Lung (tissue), 11 donors: ENCODE measurements at regions not wholly inside any gene's neighbourhood (a gene's known extent, or its start where the extent isn't known, plus 50 kb on each side); places are given as distances from the start of the nearest gene placed in this dataset.

Experiments used
- ATAC-seq: fragments of 200-7000 bp; cut with Tn5 transposase; one replicate; pipeline ENCODE4 v1.9.1; 2020; ENCODE audit warnings: moderate number of reproducible peaks; ENCODE audit not compliant: insufficient read depth, low FRiP score
- DNase-seq, 3 donors: peaks; one replicate each; pipeline ENCODE4 v3.0.0-alpha.2; 2013 to 2017
- H3K27ac ChIP-seq, 2 donors: one replicate each; pipeline ENCODE4 v1.5.1; 2013; ENCODE audit warnings: mild to moderate bottlenecking in 2 of 2, moderate library complexity in 2 of 2, control low read depth in 1 of 2, inconsistent platforms in 1 of 2, low read depth in 1 of 2, low read length in 1 of 2
- H3K27me3 ChIP-seq, 3 donors: one replicate each; pipeline ENCODE4 v1.5.1; 2013; ENCODE audit warnings: low read length in 2 of 3; ENCODE audit not compliant: control insufficient read depth in 3 of 3, insufficient read depth in 3 of 3
- H3K36me3 ChIP-seq, 4 donors: one replicate each; pipeline ENCODE4 v1.5.1; 2013; ENCODE audit warnings: low read length in 4 of 4, mild to moderate bottlenecking in 1 of 4, moderate library complexity in 1 of 4; ENCODE audit not compliant: control insufficient read depth in 4 of 4, insufficient read depth in 4 of 4
- H3K4me1 ChIP-seq, 5 donors: one replicate each; pipeline ENCODE4 v1.5.1; 2013; ENCODE audit warnings: low read length in 5 of 5, mild to moderate bottlenecking in 2 of 5, moderate library complexity in 1 of 5; ENCODE audit not compliant: control insufficient read depth in 5 of 5, insufficient read depth in 5 of 5
- H3K4me3 ChIP-seq: one replicate; pipeline ENCODE4 v1.5.1; 2013; ENCODE audit warnings: mild to moderate bottlenecking, control low read depth, moderate library complexity
- H3K9ac ChIP-seq, 2 donors: one replicate each; pipeline ENCODE4 v1.5.1; 2013; ENCODE audit warnings: low read length in 2 of 2, control low read depth in 1 of 2; ENCODE audit not compliant: insufficient read depth in 1 of 2
- H3K9me3 ChIP-seq, 4 donors: one replicate each; pipeline ENCODE4 v1.5.1; 2013; ENCODE audit warnings: low read length in 3 of 4, mild to moderate bottlenecking in 1 of 4, moderate library complexity in 1 of 4; ENCODE audit not compliant: control insufficient read depth in 4 of 4, insufficient read depth in 3 of 4
- WGBS, 2 donors: extraction: QIAGEN DNeasy Blood & Tissue Kit; methylation state at CpG; one replicate each; pipeline ENCODE4 v1.1.7; 2013; 5-methylcytosine and 5-hydroxymethylcytosine counted together
- TF ChIP-seq, protein P1 (sequence below): IDR thresholded peaks from 2 replicates; pipeline ENCODE4 v1.5.1; 2012; ENCODE audit warnings: mild to moderate bottlenecking; ENCODE audit errors: control extremely low read depth, extremely low read depth
- donor health status: control.
- donor health status: control.
- donor health status: Bipolar disorder and iron deficiency.
- donor health status: healthy.
- donor health status: DM: yes; HTN: yes; CAD: no.

DNA sequence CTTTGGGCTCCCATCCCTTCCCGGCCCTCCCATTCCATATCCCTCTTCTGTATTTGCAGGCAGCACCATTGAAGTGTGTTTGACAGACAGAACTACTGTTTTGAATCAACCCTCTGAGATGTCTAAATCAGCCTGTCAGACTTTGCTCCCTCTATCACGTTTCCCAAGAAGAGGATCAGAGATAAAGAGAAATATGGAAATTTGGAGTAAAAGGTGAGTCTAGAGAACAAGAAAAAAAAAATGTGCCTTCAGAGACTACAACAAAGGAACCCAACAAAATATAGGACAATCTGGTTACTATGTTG, 133.4 kb upstream of the NCK2 start:
- TF ChIP-seq, protein P1, sequence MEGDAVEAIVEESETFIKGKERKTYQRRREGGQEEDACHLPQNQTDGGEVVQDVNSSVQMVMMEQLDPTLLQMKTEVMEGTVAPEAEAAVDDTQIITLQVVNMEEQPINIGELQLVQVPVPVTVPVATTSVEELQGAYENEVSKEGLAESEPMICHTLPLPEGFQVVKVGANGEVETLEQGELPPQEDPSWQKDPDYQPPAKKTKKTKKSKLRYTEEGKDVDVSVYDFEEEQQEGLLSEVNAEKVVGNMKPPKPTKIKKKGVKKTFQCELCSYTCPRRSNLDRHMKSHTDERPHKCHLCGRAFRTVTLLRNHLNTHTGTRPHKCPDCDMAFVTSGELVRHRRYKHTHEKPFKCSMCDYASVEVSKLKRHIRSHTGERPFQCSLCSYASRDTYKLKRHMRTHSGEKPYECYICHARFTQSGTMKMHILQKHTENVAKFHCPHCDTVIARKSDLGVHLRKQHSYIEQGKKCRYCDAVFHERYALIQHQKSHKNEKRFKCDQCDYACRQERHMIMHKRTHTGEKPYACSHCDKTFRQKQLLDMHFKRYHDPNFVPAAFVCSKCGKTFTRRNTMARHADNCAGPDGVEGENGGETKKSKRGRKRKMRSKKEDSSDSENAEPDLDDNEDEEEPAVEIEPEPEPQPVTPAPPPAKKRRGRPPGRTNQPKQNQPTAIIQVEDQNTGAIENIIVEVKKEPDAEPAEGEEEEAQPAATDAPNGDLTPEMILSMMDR: no peak
- DNase-seq: no peak
- Histone ChIP-seq H3K4me3 (no peak overlapping the region), H3K27ac (no peak overlapping the region), H3K36me3 (no peaks in the 10 kb centered on the region), H3K27me3 (no peaks in the 10 kb centered on the region), H3K9ac (no peak overlapping the region), H3K9me3 (no peaks in the 10 kb centered on the region), H3K4me1 (peaks cover 0 to 41% (median 7%) of the 10 kb centered on the region in 5 donors)
- WGBS, 2 donors: 84 to 96% methylated on average over 2 of the region's 2 CpGs
- no peak for ATAC-seq

DNA sequence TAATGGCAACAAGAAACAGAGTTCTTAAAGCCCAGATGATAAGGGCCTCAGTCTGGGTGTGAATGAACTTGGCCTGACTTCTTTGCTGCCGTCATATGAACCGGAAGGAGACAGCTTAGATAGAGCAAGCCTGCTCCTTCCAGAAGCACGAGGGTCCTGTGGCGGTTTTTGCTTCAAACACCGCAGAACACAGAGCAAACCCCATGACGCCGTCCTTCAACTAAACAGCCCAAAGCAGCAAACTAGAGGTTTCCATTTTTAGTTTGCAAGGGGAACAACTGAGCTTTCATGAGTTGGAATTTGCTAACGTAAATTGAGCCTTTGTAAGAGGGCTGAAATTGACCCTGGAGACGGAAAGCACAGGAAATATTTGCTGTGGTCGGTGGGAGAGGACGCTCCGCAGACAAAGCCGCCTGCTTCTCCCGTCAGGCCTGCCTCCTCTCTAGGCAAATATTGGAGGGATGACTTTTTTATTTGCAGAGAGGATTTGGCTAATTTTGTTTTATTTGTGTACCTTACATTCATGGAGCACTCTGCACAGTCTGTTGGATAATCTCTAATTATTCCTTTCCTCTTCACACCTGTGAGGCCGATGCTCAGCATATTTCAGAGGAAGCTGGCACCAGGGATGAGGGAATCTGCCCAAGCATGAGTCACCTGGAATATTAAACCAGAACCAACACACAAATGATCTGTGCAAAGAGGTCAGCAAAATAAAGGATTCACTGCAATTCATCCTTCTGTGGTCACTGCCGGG, 134.0 kb upstream of the NCK2 start:
- peak in 2 of 3 donors; percentile 44 to 56 for DNase-seq
- H3K9ac ChIP-seq: no peak overlapping the region
- ATAC-seq: no peak
- no peak overlapping the region for H3K4me3 ChIP-seq
- no peak overlapping the region for H3K27ac ChIP-seq
- WGBS, 2 donors: 83 to 89% methylated on average over 16 of the region's 16 CpGs
- TF ChIP-seq, protein P1: no peak
- no peaks in the 10 kb centered on the region for H3K27me3 ChIP-seq
- H3K4me1 ChIP-seq: peaks cover 0 to 41% (median 7%) of the 10 kb centered on the region in 5 donors
- no peaks in the 10 kb centered on the region for H3K36me3 ChIP-seq
- H3K9me3 ChIP-seq: no peaks in the 10 kb centered on the region

DNA sequence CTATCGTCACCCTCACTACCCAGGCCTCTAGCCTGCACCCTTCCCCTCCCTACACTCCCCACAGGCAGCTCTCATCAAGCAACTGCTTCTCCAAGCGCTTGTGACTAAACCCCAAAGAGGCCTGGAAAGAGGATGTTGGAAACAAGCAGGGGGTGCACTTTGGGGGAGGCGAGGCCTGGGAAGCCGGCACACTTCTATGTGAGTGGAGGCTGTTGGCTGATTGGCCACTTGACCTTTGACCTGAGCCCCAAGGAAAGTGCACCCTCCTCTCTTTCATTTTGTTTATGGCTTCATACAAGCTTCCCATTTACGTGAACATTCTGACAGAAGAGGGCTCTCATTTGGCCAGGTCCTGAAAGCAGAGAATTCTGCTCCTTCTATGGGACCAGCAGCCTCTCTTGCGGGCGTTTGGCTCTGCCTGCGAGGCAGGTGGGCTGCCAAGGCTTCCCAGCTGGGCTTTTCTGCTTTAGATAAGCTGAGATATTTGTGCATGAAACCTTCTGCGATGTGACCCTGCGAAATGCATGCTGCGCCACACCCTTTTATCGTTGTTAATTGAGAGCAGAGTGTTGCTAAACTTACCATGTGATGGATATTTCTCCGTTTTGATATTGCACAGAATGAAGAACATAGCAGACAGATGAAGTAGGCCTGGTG, 134.8 kb upstream of the NCK2 start:
- H3K36me3 ChIP-seq: no peaks in the 10 kb centered on the region
- H3K9me3 ChIP-seq: no peaks in the 10 kb centered on the region
- ATAC-seq (no peak), DNase-seq (peak; percentile 42 to 73 (median 48))
- H3K27ac ChIP-seq: no peak overlapping the region
- no peak overlapping the region for H3K9ac ChIP-seq
- TF ChIP-seq, protein P1: no peak
- no peak overlapping the region for H3K4me3 ChIP-seq
- peaks cover 0 to 45% (median 7%) of the 10 kb centered on the region in 5 donors for H3K4me1 ChIP-seq
- H3K27me3 ChIP-seq: no peaks in the 10 kb centered on the region
- WGBS, 2 donors: 87 to 90% methylated on average over 13 of the region's 13 CpGs
